K562 (cell line): ENCODE measurements at regions not wholly inside any gene's neighbourhood (a gene's known extent, or its start where the extent isn't known, plus 50 kb on each side); places are given as distances from the start of the nearest gene placed in this dataset.

Experiments used
- ATAC-seq: fragments of 200-7000 bp; cut with Tn5 transposase; 3 replicates; pipeline ENCODE4 v1.9.1; 2020; ENCODE audit warnings: moderate library complexity
- BruUV-seq: library from RNA; stranded (reverse); fragments of 400-500 nt; replicated peaks from 2 replicates; lab custom pipeline; 2021; lab: Mats Ljungman, UMichigan
- CTCF ChIA-PET: fragments of 300-600 bp; formaldehyde crosslinking; extraction: SDS; loops from one replicate; lab custom pipeline; 2021; ENCODE audit warnings: low intra/inter-chr PET ratio; lab: Yijun Ruan, JAX
- POLR2A ChIA-PET: fragments of 300-600, 350-650 bp; sonication (Branson Sonifier 250); formaldehyde crosslinking; extraction: SDS; loops from one replicate; lab custom pipeline; 2021; ENCODE audit warnings: antibody characterized with exemption, inconsistent platforms; lab: Yijun Ruan, JAX
- DNase-seq, 4 experiments: peaks; one replicate each; pipeline versions ENCODE4 v3.0.0 to v3.0.0-alpha.2; 2011 to 2018; ENCODE audit warnings: low spot score in 3 of 4, mixed read lengths in 3 of 4; ENCODE audit errors: extremely low read depth in 1 of 4
- FAIRE-seq: peaks from 2 replicates; lab custom pipeline; 2011; peaks lifted over from hg19 to GRCh38; lab: Jason Lieb, UNC
- H2AFZ ChIP-seq: 2 replicates; pipeline ENCODE4 v1.6.0; 2011; ENCODE audit warnings: low read depth, low read length, control low read depth, inconsistent platforms
- H3K27ac ChIP-seq: fragments of 200-600 bp; 3 replicates; pipeline ENCODE4 v1.8.0; 2011; ENCODE audit warnings: low read depth, mild to moderate bottlenecking, control low read depth, inconsistent platforms, low read length, moderate library complexity, mixed read lengths; ENCODE audit errors: extremely low read depth
- H3K27me3 ChIP-seq, 2 experiments: fragments of 300-600 bp in 1 of 2; 2 replicates in 1 of 2; 3 replicates in 1 of 2; pipeline versions ENCODE4 v1.6.0 to v1.8.0; 2011; ENCODE audit warnings: inconsistent platforms in 2 of 2, low read length in 2 of 2, mild to moderate bottlenecking in 1 of 2, mixed read lengths in 1 of 2, moderate library complexity in 1 of 2; ENCODE audit not compliant: control insufficient read depth in 2 of 2, insufficient read depth in 2 of 2
- H3K36me3 ChIP-seq: fragments of 300-600 bp; 3 replicates; pipeline ENCODE4 v1.8.0; 2011; ENCODE audit warnings: mild to moderate bottlenecking, low read length, inconsistent platforms; ENCODE audit not compliant: control insufficient read depth, insufficient read depth
- H3K4me1 ChIP-seq, 2 experiments: fragments of 200-600 bp in 1 of 2; replicated peaks in 1 of 2; 2 replicates in 1 of 2; 3 replicates in 1 of 2; pipeline versions ENCODE4 v1.5.1 to v1.8.0; 2011; ENCODE audit warnings: inconsistent platforms in 2 of 2, low read length in 2 of 2, mild to moderate bottlenecking in 1 of 2, mixed read lengths in 1 of 2, moderate library complexity in 1 of 2; ENCODE audit not compliant: control insufficient read depth in 2 of 2, insufficient read depth in 2 of 2
- H3K4me2 ChIP-seq: 2 replicates; pipeline ENCODE4 v1.6.1; 2011; ENCODE audit warnings: low read length, control low read depth, inconsistent platforms, mixed read lengths; ENCODE audit not compliant: insufficient read depth
- H3K4me3 ChIP-seq: fragments of 200-600 bp; sonication (generic), shearing (Covaris generic); 2 replicates; pipeline ENCODE4 v1.5.1; 2016; ENCODE audit warnings: control low read depth, inconsistent platforms
- H3K79me2 ChIP-seq: fragments of 200-600 bp; 3 replicates; pipeline ENCODE4 v1.8.0; 2011; ENCODE audit warnings: low read length, inconsistent platforms; ENCODE audit not compliant: control insufficient read depth, insufficient read depth
- H3K9ac ChIP-seq, 2 experiments: 2 replicates each; pipeline versions ENCODE4 v1.6.0 to v1.6.1; 2011; ENCODE audit warnings: low read depth in 2 of 2, low read length in 2 of 2, control low read depth in 1 of 2, inconsistent platforms in 1 of 2, mild to moderate bottlenecking in 1 of 2, mixed read lengths in 1 of 2; ENCODE audit not compliant: insufficient read depth in 1 of 2
- H3K9me1 ChIP-seq: one replicate; pipeline ENCODE4 v1.6.0; 2011; ENCODE audit warnings: inconsistent platforms, mild to moderate bottlenecking, low read length, moderate library complexity; ENCODE audit not compliant: control insufficient read depth, insufficient read depth
- H3K9me3 ChIP-seq: replicated peaks from 2 replicates; pipeline ENCODE4 v1.5.1; 2011; ENCODE audit warnings: low read depth, low read length, inconsistent platforms; ENCODE audit not compliant: control insufficient read depth, insufficient read depth
- H4K20me1 ChIP-seq: replicated peaks from 2 replicates; pipeline ENCODE4 v1.6.1; 2011; ENCODE audit warnings: low read length, inconsistent platforms, mixed read lengths; ENCODE audit not compliant: control insufficient read depth, insufficient read depth
- SAP30 ChIP-seq: fragments of 200-600 bp; sonication (generic); IDR thresholded peaks from 2 replicates; pipeline ENCODE4 v1.6.1; 2012; ENCODE audit warnings: borderline replicate concordance, low read depth, mild to moderate bottlenecking, moderate library complexity, low read length, control low read depth, inconsistent platforms; ENCODE audit not compliant: insufficient read depth, poor library complexity, severe bottlenecking
- SMAD4 ChIP-seq: fragments of 250-450 bp; sonication (Bioruptor Pico); conservative IDR thresholded peaks from 2 replicates; pipeline ENCODE4 v1.8.0; 2021; ENCODE audit warnings: inconsistent platforms, mild to moderate bottlenecking, moderate library complexity
- SMARCC2 ChIP-seq: fragments of 450-650 bp; IDR thresholded peaks from 2 replicates; pipeline ENCODE4 v1.6.1; 2017; ENCODE audit warnings: antibody characterized with exemption, moderate library complexity, mild to moderate bottlenecking, low read depth
- SREBF2 ChIP-seq: sonication (generic); formaldehyde crosslinking; IDR thresholded peaks from 2 replicates; pipeline ENCODE4 v1.4.0; 2020; ENCODE audit warnings: mild to moderate bottlenecking, missing genetic modification reagents
- TAF7 ChIP-seq: fragments of 450-650 bp; IDR thresholded peaks from 2 replicates; pipeline ENCODE4 v1.6.1; 2016; ENCODE audit warnings: missing genetic modification characterization, missing compliant biosample characterization
- ZC3H8 ChIP-seq: fragments of 450-650 bp; IDR thresholded peaks from 2 replicates; pipeline ENCODE4 v1.6.1; 2017
- ZEB2 ChIP-seq: fragments of 450-650 bp; IDR thresholded peaks from 2 replicates; pipeline ENCODE4 v1.6.1; 2016
- ZFP1 ChIP-seq: fragments of 450-650 bp; formaldehyde crosslinking; IDR thresholded peaks from 2 replicates; pipeline ENCODE4 v1.4.0; 2020; ENCODE audit warnings: mild to moderate bottlenecking, mixed read lengths
- WGBS: fragments of 100-300 bp; shearing (Covaris generic); methylation state at CpG from one replicate; pipeline ENCODE4 v1.1.6; 2016; ENCODE audit warnings: low coverage, mixed read lengths; ENCODE audit not compliant: insufficient coverage; ENCODE audit errors: missing lambda C conversion rate; 5-methylcytosine and 5-hydroxymethylcytosine counted together
- in situ Hi-C: fragments of 300-500 bp; cut with MboI; formaldehyde crosslinking; loops from 4 replicates; pipeline ENCODE4 v1.15.0; 2018; ENCODE audit warnings: inconsistent platforms, mixed read lengths
- intact Hi-C: fragments of 100-400 bp; cut with micrococcal nuclease; formaldehyde crosslinking; loops from 2 replicates; pipeline ENCODE4 v1.14.2; 2022
- TF ChIP-seq, protein P1 (sequence below): fragments of 250-450 bp; sonication (Bioruptor Pico); IDR thresholded peaks from 2 replicates; pipeline ENCODE4 v1.4.0; 2020; ENCODE audit warnings: mild to moderate bottlenecking, moderate library complexity, borderline replicate concordance
- TF ChIP-seq, protein P2 (sequence below): sonication (generic); formaldehyde crosslinking; IDR thresholded peaks from 2 replicates; pipeline ENCODE4 v1.8.0; 2022; ENCODE audit warnings: mild to moderate bottlenecking, missing genetic modification reagents
- TF ChIP-seq, protein P3 (sequence below): fragments of 200-800 bp; sonication (Bioruptor generic); IDR thresholded peaks from 2 replicates; pipeline ENCODE4 v1.6.1; 2017; ENCODE audit warnings: missing genetic modification characterization, missing compliant biosample characterization
- TF ChIP-seq, protein P4 (sequence below): fragments of 250-450 bp; sonication (Bioruptor Pico); IDR thresholded peaks from 2 replicates; pipeline ENCODE4 v1.4.0; 2020

DNA sequence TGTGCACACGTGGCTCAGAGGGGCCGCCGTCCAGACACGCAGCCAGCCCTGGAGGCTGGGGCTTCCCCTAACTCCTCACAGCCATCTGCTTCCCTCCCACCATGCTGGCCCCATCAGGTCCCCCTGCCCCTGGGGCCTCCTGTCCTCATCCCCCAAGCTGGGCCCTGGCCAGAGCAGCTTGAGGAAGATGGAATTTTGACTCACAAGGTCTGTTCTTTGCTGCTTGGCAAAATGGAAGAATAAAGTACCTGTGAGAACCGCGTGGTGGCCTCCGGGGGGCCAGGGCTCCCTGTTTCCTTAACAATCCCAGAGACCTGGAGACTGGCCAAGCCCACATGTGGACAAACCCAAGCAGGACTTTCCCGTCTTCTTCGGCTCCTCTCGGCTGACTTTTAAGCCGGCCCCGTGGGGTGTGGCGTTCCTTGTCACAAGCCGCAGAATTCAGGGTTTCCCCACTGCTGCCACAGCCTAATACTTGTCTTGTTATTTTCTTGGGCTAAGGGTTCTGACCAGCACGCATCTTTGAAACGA is 872.8 kb downstream of the BRD1 start:
- Histone ChIP-seq H3K36me3 (no peaks in the 10 kb centered on the region), H4K20me1 (no peaks in the 10 kb centered on the region), H3K4me2 (no peak overlapping the region), H3K27ac (no peak overlapping the region), H3K79me2 (no peaks in the 10 kb centered on the region), H2AFZ (no peak overlapping the region), H3K4me3 (no peak overlapping the region), H3K27me3 (no peaks in the 10 kb centered on the region; a peak in 1 of 5 replicates), H3K9ac (no peak overlapping the region), H3K9me1 (no peaks in the 10 kb centered on the region), H3K4me1 (no peaks in the 10 kb centered on the region), H3K9me3 (no peaks in the 10 kb centered on the region)
- FAIRE-seq (no peak), DNase-seq (peak in 2 of 4 experiments; percentile 13), ATAC-seq (no peak)
- no TSS peak for BruUV-seq
- in situ Hi-C loops = no loop called here
- WGBS = 5% methylated on average over 9 of the region's 16 CpGs
- CTCF ChIA-PET = no interaction called here
- intact Hi-C loops = no loop called here
- POLR2A ChIA-PET = no interaction called here
- TF ChIP-seq, protein P1, sequence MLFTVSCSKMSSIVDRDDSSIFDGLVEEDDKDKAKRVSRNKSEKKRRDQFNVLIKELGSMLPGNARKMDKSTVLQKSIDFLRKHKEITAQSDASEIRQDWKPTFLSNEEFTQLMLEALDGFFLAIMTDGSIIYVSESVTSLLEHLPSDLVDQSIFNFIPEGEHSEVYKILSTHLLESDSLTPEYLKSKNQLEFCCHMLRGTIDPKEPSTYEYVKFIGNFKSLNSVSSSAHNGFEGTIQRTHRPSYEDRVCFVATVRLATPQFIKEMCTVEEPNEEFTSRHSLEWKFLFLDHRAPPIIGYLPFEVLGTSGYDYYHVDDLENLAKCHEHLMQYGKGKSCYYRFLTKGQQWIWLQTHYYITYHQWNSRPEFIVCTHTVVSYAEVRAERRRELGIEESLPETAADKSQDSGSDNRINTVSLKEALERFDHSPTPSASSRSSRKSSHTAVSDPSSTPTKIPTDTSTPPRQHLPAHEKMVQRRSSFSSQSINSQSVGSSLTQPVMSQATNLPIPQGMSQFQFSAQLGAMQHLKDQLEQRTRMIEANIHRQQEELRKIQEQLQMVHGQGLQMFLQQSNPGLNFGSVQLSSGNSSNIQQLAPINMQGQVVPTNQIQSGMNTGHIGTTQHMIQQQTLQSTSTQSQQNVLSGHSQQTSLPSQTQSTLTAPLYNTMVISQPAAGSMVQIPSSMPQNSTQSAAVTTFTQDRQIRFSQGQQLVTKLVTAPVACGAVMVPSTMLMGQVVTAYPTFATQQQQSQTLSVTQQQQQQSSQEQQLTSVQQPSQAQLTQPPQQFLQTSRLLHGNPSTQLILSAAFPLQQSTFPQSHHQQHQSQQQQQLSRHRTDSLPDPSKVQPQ (CRISPR knock-in tag) = no peak
- TF ChIP-seq SMAD4 (CRISPR knock-in tag) = no peak
- no peak for TF ChIP-seq SREBF2 (CRISPR knock-in tag)
- TF ChIP-seq SMARCC2 = no peak
- TF ChIP-seq, protein P2, sequence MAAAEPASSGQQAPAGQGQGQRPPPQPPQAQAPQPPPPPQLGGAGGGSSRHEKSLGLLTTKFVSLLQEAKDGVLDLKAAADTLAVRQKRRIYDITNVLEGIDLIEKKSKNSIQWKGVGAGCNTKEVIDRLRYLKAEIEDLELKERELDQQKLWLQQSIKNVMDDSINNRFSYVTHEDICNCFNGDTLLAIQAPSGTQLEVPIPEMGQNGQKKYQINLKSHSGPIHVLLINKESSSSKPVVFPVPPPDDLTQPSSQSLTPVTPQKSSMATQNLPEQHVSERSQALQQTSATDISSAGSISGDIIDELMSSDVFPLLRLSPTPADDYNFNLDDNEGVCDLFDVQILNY (CRISPR knock-in tag) = no peak
- TF ChIP-seq, protein P3, sequence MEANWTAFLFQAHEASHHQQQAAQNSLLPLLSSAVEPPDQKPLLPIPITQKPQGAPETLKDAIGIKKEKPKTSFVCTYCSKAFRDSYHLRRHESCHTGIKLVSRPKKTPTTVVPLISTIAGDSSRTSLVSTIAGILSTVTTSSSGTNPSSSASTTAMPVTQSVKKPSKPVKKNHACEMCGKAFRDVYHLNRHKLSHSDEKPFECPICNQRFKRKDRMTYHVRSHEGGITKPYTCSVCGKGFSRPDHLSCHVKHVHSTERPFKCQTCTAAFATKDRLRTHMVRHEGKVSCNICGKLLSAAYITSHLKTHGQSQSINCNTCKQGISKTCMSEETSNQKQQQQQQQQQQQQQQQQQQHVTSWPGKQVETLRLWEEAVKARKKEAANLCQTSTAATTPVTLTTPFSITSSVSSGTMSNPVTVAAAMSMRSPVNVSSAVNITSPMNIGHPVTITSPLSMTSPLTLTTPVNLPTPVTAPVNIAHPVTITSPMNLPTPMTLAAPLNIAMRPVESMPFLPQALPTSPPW (CRISPR knock-in tag) = no peak
- TF ChIP-seq TAF7 = no peak
- TF ChIP-seq ZC3H8 = no peak
- TF ChIP-seq ZFP1 = no peak
- TF ChIP-seq, protein P4, sequence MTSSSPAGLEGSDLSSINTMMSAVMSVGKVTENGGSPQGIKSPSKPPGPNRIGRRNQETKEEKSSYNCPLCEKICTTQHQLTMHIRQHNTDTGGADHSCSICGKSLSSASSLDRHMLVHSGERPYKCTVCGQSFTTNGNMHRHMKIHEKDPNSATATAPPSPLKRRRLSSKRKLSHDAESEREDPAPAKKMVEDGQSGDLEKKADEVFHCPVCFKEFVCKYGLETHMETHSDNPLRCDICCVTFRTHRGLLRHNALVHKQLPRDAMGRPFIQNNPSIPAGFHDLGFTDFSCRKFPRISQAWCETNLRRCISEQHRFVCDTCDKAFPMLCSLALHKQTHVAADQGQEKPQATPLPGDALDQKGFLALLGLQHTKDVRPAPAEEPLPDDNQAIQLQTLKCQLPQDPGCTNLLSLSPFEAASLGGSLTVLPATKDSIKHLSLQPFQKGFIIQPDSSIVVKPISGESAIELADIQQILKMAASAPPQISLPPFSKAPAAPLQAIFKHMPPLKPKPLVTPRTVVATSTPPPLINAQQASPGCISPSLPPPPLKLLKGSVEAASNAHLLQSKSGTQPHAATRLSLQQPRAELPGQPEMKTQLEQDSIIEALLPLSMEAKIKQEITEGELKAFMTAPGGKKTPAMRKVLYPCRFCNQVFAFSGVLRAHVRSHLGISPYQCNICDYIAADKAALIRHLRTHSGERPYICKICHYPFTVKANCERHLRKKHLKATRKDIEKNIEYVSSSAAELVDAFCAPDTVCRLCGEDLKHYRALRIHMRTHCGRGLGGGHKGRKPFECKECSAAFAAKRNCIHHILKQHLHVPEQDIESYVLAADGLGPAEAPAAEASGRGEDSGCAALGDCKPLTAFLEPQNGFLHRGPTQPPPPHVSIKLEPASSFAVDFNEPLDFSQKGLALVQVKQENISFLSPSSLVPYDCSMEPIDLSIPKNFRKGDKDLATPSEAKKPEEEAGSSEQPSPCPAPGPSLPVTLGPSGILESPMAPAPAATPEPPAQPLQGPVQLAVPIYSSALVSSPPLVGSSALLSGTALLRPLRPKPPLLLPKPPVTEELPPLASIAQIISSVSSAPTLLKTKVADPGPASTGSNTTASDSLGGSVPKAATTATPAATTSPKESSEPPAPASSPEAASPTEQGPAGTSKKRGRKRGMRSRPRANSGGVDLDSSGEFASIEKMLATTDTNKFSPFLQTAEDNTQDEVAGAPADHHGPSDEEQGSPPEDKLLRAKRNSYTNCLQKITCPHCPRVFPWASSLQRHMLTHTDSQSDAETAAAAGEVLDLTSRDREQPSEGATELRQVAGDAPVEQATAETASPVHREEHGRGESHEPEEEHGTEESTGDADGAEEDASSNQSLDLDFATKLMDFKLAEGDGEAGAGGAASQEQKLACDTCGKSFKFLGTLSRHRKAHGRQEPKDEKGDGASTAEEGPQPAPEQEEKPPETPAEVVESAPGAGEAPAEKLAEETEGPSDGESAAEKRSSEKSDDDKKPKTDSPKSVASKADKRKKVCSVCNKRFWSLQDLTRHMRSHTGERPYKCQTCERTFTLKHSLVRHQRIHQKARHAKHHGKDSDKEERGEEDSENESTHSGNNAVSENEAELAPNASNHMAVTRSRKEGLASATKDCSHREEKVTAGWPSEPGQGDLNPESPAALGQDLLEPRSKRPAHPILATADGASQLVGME (CRISPR knock-in tag) = no peak
- no peak for TF ChIP-seq SAP30
- no peak for TF ChIP-seq ZEB2
